ENCODE measurements at regions not wholly inside any gene's neighbourhood (a gene's known extent, or its start where the extent isn't known, plus 50 kb on each side); places are given as distances from the start of the nearest gene placed in this dataset.

DNA sequence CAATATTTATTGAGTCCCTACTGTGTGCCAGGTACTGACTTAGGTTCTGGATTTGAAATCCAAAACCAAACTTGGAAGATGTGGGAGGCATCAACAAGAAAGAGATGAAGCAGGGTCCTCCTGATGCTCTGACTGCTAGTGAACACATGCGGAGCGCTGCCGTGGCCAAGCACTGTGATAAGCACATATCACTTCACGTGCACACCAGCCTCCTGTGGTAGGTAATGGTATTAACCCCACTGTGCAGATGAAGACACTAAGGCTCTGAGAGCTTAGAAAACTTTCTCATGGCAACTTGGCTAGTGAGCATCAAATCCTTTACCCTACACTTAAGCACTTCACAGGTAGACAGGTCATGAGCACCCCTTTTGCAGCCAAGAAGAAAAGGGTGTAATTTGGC lies 216.1 kb downstream of the HAUS1 start:
- intact Hi-C loops (cut with micrococcal nuclease) (no loop called here), dilution Hi-C loops (cut with MboI; ENCODE audit: extremely low pct_ligation_motif_present, low sequenced_read_pairs) (no loop called here)
- ChIA-PET POLR2A (no interaction called here), CTCF (no interaction called here)
- H3K36me3 ChIP-seq (ENCODE audit: control insufficient read depth in 2 of 2, extremely low read depth in 1 of 2, insufficient read depth in 2 of 2, low read length in 2 of 2): no peaks in the 10 kb centered on the region
- no peaks in the 10 kb centered on the region for H3K9me3 ChIP-seq (replicated peaks; ENCODE audit: control insufficient read depth, insufficient read depth, low read length)
- H3K79me2 ChIP-seq (ENCODE audit: control insufficient read depth, insufficient read depth, low read length): no peaks in the 10 kb centered on the region
- BruUV-seq (replicated peaks): no TSS peak
- no peak overlapping the region for H3K4me3 ChIP-seq (replicated peaks in 1 of 3; ENCODE audit: insufficient read depth in 1 of 3, low read depth in 1 of 3, low read length in 3 of 3)
- TF ChIP-seq GATA2 (IDR thresholded peaks at IDR 0.05; ENCODE audit: insufficient read depth, insufficient read length, low read depth, low read length): no peak
- TF ChIP-seq EZH2 (IDR thresholded peaks at IDR 0.05; ENCODE audit: borderline replicate concordance, low read depth, low read length, severe bottlenecking): no peak
- TF ChIP-seq, protein P1, sequence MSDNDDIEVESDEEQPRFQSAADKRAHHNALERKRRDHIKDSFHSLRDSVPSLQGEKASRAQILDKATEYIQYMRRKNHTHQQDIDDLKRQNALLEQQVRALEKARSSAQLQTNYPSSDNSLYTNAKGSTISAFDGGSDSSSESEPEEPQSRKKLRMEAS (IDR thresholded peaks at IDR 0.05; ENCODE audit: insufficient read depth, insufficient read length): no peak
- no peak for TF ChIP-seq MYC (IDR thresholded peaks at IDR 0.05; ENCODE audit: low read depth, low read length)
- TF ChIP-seq, protein P2, sequence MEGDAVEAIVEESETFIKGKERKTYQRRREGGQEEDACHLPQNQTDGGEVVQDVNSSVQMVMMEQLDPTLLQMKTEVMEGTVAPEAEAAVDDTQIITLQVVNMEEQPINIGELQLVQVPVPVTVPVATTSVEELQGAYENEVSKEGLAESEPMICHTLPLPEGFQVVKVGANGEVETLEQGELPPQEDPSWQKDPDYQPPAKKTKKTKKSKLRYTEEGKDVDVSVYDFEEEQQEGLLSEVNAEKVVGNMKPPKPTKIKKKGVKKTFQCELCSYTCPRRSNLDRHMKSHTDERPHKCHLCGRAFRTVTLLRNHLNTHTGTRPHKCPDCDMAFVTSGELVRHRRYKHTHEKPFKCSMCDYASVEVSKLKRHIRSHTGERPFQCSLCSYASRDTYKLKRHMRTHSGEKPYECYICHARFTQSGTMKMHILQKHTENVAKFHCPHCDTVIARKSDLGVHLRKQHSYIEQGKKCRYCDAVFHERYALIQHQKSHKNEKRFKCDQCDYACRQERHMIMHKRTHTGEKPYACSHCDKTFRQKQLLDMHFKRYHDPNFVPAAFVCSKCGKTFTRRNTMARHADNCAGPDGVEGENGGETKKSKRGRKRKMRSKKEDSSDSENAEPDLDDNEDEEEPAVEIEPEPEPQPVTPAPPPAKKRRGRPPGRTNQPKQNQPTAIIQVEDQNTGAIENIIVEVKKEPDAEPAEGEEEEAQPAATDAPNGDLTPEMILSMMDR (IDR thresholded peaks at IDR 0.05; ENCODE audit: extremely low read depth in 1 of 2, insufficient read depth in 1 of 2, low read depth in 1 of 2, low read length in 2 of 2): no peak
- no peak for TF ChIP-seq JUN (IDR thresholded peaks at IDR 0.05; ENCODE audit: borderline replicate concordance, insufficient read depth, insufficient read length, low read depth)
- TF ChIP-seq FOS (IDR thresholded peaks at IDR 0.05; ENCODE audit: borderline replicate concordance, insufficient read depth, low read length): no peak
- TF ChIP-seq POLR2A (IDR thresholded peaks at IDR 0.05; ENCODE audit: low read depth, low read length): no peak
- TF ChIP-seq POLR2AphosphoS5 (IDR thresholded peaks at IDR 0.05; ENCODE audit: insufficient read depth, low read depth, low read length): no peak
- no peak overlapping the region for H3K27ac ChIP-seq (ENCODE audit: insufficient read depth, low read depth, low read length)
- no peak for DNase-seq (ENCODE audit: low read depth, low spot score)
- no peak overlapping the region for H2AFZ ChIP-seq (ENCODE audit: low read depth, low read length)
- peaks cover 0 to 2% of the 10 kb centered on the region in 2 experiments for H3K27me3 ChIP-seq (ENCODE audit: control insufficient read depth in 2 of 2, insufficient read depth in 2 of 2, low read length in 2 of 2)
- no peaks in the 10 kb centered on the region for H3K9me1 ChIP-seq (replicated peaks; ENCODE audit: control insufficient read depth, extremely low read depth, insufficient read depth, low read length)
- FAIRE-seq: no peak
- H4K20me1 ChIP-seq (replicated peaks; ENCODE audit: control insufficient read depth, extremely low read depth, insufficient read depth, low read length): no peaks in the 10 kb centered on the region
- H3K4me1 ChIP-seq (ENCODE audit: control insufficient read depth, extremely low read depth, insufficient read depth, low read length): no peaks in the 10 kb centered on the region
- H3K4me2 ChIP-seq (ENCODE audit: insufficient read depth, low read length): no peak overlapping the region
- H3K9ac ChIP-seq (replicated peaks; ENCODE audit: extremely low read depth, insufficient read depth, low read length): no peak overlapping the region
